ENCODE measurements at regions not wholly inside any gene's neighbourhood (a gene's known extent, or its start where the extent isn't known, plus 50 kb on each side); places are given as distances from the start of the nearest gene placed in this dataset.

DNA sequence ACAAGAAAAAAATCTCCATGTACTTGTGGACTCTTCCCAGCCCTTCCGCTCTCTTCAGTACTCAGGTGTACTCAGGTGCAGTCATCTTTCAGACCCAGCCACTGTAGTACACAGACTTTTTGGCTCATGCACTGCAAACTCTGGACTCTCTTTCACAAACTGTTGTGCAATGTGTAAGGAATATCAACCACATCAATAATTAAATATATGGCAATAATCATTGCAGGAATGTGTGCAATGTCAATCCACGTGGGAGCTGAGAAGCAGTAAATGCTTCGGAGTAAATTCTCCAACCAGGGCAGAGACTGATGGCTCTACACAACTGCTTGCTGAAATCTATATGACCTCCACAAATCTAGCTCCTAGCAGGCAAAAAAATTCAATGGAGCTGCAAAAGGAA is 287.3 kb upstream of the COL8A1 start:
- no peak overlapping the region for H3K27ac ChIP-seq
- intact Hi-C loops (cut with DNase I): no loop called here
- TF ChIP-seq, protein P1, sequence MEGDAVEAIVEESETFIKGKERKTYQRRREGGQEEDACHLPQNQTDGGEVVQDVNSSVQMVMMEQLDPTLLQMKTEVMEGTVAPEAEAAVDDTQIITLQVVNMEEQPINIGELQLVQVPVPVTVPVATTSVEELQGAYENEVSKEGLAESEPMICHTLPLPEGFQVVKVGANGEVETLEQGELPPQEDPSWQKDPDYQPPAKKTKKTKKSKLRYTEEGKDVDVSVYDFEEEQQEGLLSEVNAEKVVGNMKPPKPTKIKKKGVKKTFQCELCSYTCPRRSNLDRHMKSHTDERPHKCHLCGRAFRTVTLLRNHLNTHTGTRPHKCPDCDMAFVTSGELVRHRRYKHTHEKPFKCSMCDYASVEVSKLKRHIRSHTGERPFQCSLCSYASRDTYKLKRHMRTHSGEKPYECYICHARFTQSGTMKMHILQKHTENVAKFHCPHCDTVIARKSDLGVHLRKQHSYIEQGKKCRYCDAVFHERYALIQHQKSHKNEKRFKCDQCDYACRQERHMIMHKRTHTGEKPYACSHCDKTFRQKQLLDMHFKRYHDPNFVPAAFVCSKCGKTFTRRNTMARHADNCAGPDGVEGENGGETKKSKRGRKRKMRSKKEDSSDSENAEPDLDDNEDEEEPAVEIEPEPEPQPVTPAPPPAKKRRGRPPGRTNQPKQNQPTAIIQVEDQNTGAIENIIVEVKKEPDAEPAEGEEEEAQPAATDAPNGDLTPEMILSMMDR (IDR thresholded peaks at IDR 0.05): no peak
- no peak for TF ChIP-seq POLR2A (IDR thresholded peaks at IDR 0.05)
- 74 to 79% methylated on average over 3 of the region's 3 CpGs for WGBS, 2 donors
- no peak overlapping the region for H3K4me3 ChIP-seq
- no peaks in the 10 kb centered on the region for H3K9me3 ChIP-seq
- DNase-seq: no peak
- no peaks in the 10 kb centered on the region for H3K36me3 ChIP-seq
- H3K4me1 ChIP-seq: no peaks in the 10 kb centered on the region
- H3K27me3 ChIP-seq: no peaks in the 10 kb centered on the region

DNA sequence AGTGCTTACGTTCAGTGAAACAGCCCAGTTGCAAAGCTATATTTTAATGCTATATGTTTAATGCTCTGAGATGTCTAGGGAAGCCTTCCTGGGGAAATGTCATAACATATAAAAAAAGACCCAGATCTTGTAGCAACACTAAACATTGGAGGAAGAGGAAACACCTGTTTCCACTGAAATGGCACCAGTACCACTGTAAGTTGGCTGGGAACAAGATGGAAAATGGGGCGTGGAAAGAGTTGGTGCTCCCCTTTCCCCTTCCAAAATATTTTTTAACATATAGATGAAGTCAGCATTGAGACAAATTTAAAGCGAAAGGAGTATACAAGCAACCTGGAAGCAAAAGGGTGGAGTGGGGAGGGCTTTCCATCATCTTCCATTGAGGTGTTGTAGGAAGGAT is 289.9 kb upstream of the COL8A1 start:
- no peaks in the 10 kb centered on the region for H3K27me3 ChIP-seq
- no peaks in the 10 kb centered on the region for H3K9me3 ChIP-seq
- WGBS, 2 donors: 74 to 76% methylated on average over 3 of the region's 3 CpGs
- no peak for DNase-seq
- no peak overlapping the region for H3K27ac ChIP-seq
- H3K36me3 ChIP-seq: no peaks in the 10 kb centered on the region
- intact Hi-C loops (cut with DNase I): no loop called here
- TF ChIP-seq, protein P1 (IDR thresholded peaks at IDR 0.05): no peak
- TF ChIP-seq POLR2A (IDR thresholded peaks at IDR 0.05): no peak
- H3K4me3 ChIP-seq: no peak overlapping the region
- H3K4me1 ChIP-seq: no peaks in the 10 kb centered on the region

DNA sequence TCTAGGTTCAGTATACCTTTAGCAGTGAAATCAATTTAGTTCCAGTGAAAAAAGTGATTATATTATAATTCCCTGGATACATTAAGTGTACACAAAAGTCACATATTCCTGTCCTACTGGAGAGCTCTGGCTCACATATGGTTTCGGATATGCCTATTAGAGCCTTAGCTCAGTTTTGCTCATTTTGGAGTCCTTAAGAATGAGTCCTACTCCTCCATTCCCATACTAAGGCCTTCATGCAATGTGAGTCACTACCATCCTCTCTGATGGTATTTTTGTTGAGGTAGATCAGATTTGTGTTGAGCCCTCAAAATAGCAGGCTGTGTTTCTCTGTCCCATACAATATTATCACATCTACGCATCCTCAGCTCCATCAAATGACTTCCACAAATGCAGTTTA is 294.2 kb upstream of the COL8A1 start:
- TF ChIP-seq, protein P1 (IDR thresholded peaks at IDR 0.05): no peak
- TF ChIP-seq POLR2A (IDR thresholded peaks at IDR 0.05): no peak
- Histone ChIP-seq H3K4me1 (no peaks in the 10 kb centered on the region), H3K4me3 (no peak overlapping the region), H3K27ac (no peak overlapping the region), H3K27me3 (no peaks in the 10 kb centered on the region), H3K36me3 (no peaks in the 10 kb centered on the region), H3K9me3 (no peaks in the 10 kb centered on the region)
- DNase-seq: no peak
- intact Hi-C loops (cut with DNase I): no loop called here
- 73 to 91% methylated on average over 2 of the region's 2 CpGs for WGBS, 2 donors

- intact Hi-C loops (cut with DNase I): no loop called here
- WGBS, 2 donors: 67 to 80% methylated on average over 1 of the region's 1 CpG
- no peak for DNase-seq
These were observed 296.0 kb upstream of the COL8A1 start for GRCh38 chr3:99342383-99342782.

GRCh38 chr3:99339222-99339621 is 299.2 kb upstream of the COL8A1 start:
- TF ChIP-seq, protein P1 (IDR thresholded peaks at IDR 0.05): no peak
- TF ChIP-seq POLR2A (IDR thresholded peaks at IDR 0.05): no peak
- WGBS, 2 donors: 84 to 90% methylated on average over 4 of the region's 4 CpGs
- Histone ChIP-seq H3K27ac (no peak overlapping the region), H3K36me3 (no peaks in the 10 kb centered on the region), H3K4me3 (no peak overlapping the region), H3K9me3 (no peaks in the 10 kb centered on the region), H3K4me1 (no peaks in the 10 kb centered on the region), H3K27me3 (no peaks in the 10 kb centered on the region)
- DNase-seq: no peak
- intact Hi-C loops (cut with DNase I): no loop called here

More at GRCh38 chr3:99342383-99342782, 296.0 kb upstream of the COL8A1 start:
- Histone ChIP-seq H3K27me3 (no peaks in the 10 kb centered on the region), H3K4me3 (no peak overlapping the region), H3K9me3 (no peaks in the 10 kb centered on the region), H3K36me3 (no peaks in the 10 kb centered on the region), H3K4me1 (no peaks in the 10 kb centered on the region), H3K27ac (no peak overlapping the region)
- TF ChIP-seq, protein P1 (IDR thresholded peaks at IDR 0.05): no peak
- TF ChIP-seq POLR2A (IDR thresholded peaks at IDR 0.05): no peak

Measured in esophagus squamous epithelium (tissue), 5 donors.